Stimulated activated effector memory CD8-positive, alpha-beta T cell treated with anti-CD3 and anti-CD28 coated beads, Interleukin-12 subunit alpha, Interleukin-12 subunit beta, amount 100 ng/mL, for 72 hours (primary cell): ENCODE measurements at regions not wholly inside any gene's neighbourhood (a gene's known extent, or its start where the extent isn't known, plus 50 kb on each side); places are given as distances from the start of the nearest gene placed in this dataset.

Source experiments
- ATAC-seq: fragments of 150-1000 bp; cut with Tn5 transposase; 2 replicates; pipeline ENCODE4 v1.10.0; 2021
- DNase-seq, 2 donors: peaks; one replicate each; pipeline ENCODE4 v3.0.0; 2021 to 2022; ENCODE audit warnings: low spot score in 2 of 2
- H3K27ac Mint-ChIP-seq: one replicate; pipeline ENCODE4 v1.8.0; 2022; ENCODE audit warnings: mild to moderate bottlenecking, mixed read lengths
- H3K36me3 Mint-ChIP-seq: one replicate; pipeline ENCODE4 v1.8.0; 2022; ENCODE audit warnings: mild to moderate bottlenecking, mixed read lengths
- H3K4me1 Mint-ChIP-seq: one replicate; pipeline ENCODE4 v1.8.0; 2022; ENCODE audit warnings: mixed read lengths
- H3K4me3 Mint-ChIP-seq: one replicate; pipeline ENCODE4 v1.8.0; 2022; ENCODE audit warnings: mild to moderate bottlenecking, mixed read lengths
- H3K9me3 Mint-ChIP-seq: one replicate; pipeline ENCODE4 v1.8.0; 2022; ENCODE audit warnings: mixed read lengths

GRCh38 chr11:107131756-107132155, 113.5 kb upstream of the GUCY1A2 start:
- no peak overlapping the region for H3K27ac Mint-ChIP-seq
- H3K4me1 Mint-ChIP-seq: no peaks in the 10 kb centered on the region
- DNase-seq (no peak), ATAC-seq (no peak)
- no peak overlapping the region for H3K4me3 Mint-ChIP-seq
- H3K9me3 Mint-ChIP-seq: peaks cover 28% of the 10 kb centered on the region
- H3K36me3 Mint-ChIP-seq: no peaks in the 10 kb centered on the region

GRCh38 chr11:107123022-107123421, 104.7 kb upstream of the GUCY1A2 start:
- peaks cover 18% of the 10 kb centered on the region for H3K9me3 Mint-ChIP-seq
- no peaks in the 10 kb centered on the region for H3K4me1 Mint-ChIP-seq
- no peak for ATAC-seq
- no peak for DNase-seq
- no peaks in the 10 kb centered on the region for H3K36me3 Mint-ChIP-seq
- no peak overlapping the region for H3K4me3 Mint-ChIP-seq
- no peak overlapping the region for H3K27ac Mint-ChIP-seq

GRCh38 chr11:107118025-107118720, 99.9 kb upstream of the GUCY1A2 start:
- DNase-seq: no peak
- ATAC-seq: no peak
- Mint-ChIP-seq H3K36me3 (no peaks in the 10 kb centered on the region), H3K9me3 (peaks cover 6% of the 10 kb centered on the region), H3K4me3 (no peak overlapping the region), H3K27ac (no peak overlapping the region), H3K4me1 (no peaks in the 10 kb centered on the region)

- Mint-ChIP-seq H3K4me3 (no peak overlapping the region), H3K36me3 (no peaks in the 10 kb centered on the region), H3K4me1 (no peaks in the 10 kb centered on the region), H3K27ac (no peak overlapping the region), H3K9me3 (peaks cover under 1% of the 10 kb centered on the region)
- DNase-seq: no peak
- no peak for ATAC-seq
Measured at GRCh38 chr11:107116358-107116757, 98.1 kb upstream of the GUCY1A2 start.

GRCh38 chr11:107102692-107103477, 84.6 kb upstream of the GUCY1A2 start:
- no peak overlapping the region for H3K27ac Mint-ChIP-seq
- ATAC-seq (no peak), DNase-seq (no peak)
- no peak overlapping the region for H3K4me3 Mint-ChIP-seq
- no peaks in the 10 kb centered on the region for H3K4me1 Mint-ChIP-seq
- H3K9me3 Mint-ChIP-seq: peaks cover 19% of the 10 kb centered on the region
- H3K36me3 Mint-ChIP-seq: no peaks in the 10 kb centered on the region

- Mint-ChIP-seq H3K27ac (no peak overlapping the region), H3K36me3 (no peaks in the 10 kb centered on the region), H3K4me1 (no peaks in the 10 kb centered on the region), H3K9me3 (peaks cover 25% of the 10 kb centered on the region), H3K4me3 (no peak overlapping the region)
- no peak for ATAC-seq
- no peak for DNase-seq
Measured at GRCh38 chr11:107092667-107093066, 74.4 kb upstream of the GUCY1A2 start.

GRCh38 chr11:107078375-107078774, 60.1 kb upstream of the GUCY1A2 start:
- H3K4me3 Mint-ChIP-seq: no peak overlapping the region
- no peaks in the 10 kb centered on the region for H3K4me1 Mint-ChIP-seq
- DNase-seq (no peak), ATAC-seq (no peak)
- peaks cover 22% of the 10 kb centered on the region for H3K9me3 Mint-ChIP-seq
- H3K36me3 Mint-ChIP-seq: no peaks in the 10 kb centered on the region
- no peak overlapping the region for H3K27ac Mint-ChIP-seq

- H3K27ac Mint-ChIP-seq: no peak overlapping the region
- peaks cover 15% of the 10 kb centered on the region for H3K9me3 Mint-ChIP-seq
- DNase-seq (no peak), ATAC-seq (no peak)
- H3K36me3 Mint-ChIP-seq: no peaks in the 10 kb centered on the region
- H3K4me3 Mint-ChIP-seq: no peak overlapping the region
- no peaks in the 10 kb centered on the region for H3K4me1 Mint-ChIP-seq
Measured at GRCh38 chr11:107076832-107077231, 58.6 kb upstream of the GUCY1A2 start.

GRCh38 chr11:107071129-107071528, 52.9 kb upstream of the GUCY1A2 start:
- H3K36me3 Mint-ChIP-seq: no peaks in the 10 kb centered on the region
- H3K9me3 Mint-ChIP-seq: peaks cover 9% of the 10 kb centered on the region
- no peaks in the 10 kb centered on the region for H3K4me1 Mint-ChIP-seq
- ATAC-seq (no peak), DNase-seq (no peak)
- H3K27ac Mint-ChIP-seq: no peak overlapping the region
- H3K4me3 Mint-ChIP-seq: no peak overlapping the region
